CD4-positive, alpha-beta T cell treated with Interferon alpha-2 for 1 hour (primary cell): ENCODE measurements at regions not wholly inside any gene's neighbourhood (a gene's known extent, or its start where the extent isn't known, plus 50 kb on each side); places are given as distances from the start of the nearest gene placed in this dataset.
A peak's percentile ranks its signal among the peaks of the same experiment; 100 is the strongest.
"Not testable (repeated sequence)": the region's sequence is repeated elsewhere in the genome, so short reads cannot be mapped to it uniquely, and the experiment has no call there.

Experiments used
- DNase-seq, 2 donors: peaks; one replicate each; pipeline ENCODE4 v3.0.0-alpha.2; 2020 to 2022

DNA sequence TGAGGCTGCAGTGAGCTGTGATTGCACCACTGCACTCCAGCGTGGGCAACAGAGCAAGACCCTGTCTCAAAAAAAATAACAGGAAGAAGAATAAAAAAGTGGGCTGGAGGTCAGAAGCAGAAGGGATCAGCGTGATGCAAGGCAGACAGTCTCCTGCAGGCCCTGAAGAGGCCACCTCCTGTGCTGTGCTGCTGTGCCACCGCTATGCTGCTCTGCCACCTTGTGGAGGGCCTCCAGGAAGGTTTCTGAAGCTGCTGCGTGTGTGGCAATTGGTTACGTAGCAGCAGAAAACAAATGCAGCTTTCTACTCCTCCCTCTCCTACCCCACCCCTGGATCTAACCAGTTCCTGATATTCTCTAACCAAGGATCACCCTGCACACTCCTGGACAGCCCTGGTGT is 815.5 kb downstream of the KCNJ18 start:
- no peak for DNase-seq

DNA sequence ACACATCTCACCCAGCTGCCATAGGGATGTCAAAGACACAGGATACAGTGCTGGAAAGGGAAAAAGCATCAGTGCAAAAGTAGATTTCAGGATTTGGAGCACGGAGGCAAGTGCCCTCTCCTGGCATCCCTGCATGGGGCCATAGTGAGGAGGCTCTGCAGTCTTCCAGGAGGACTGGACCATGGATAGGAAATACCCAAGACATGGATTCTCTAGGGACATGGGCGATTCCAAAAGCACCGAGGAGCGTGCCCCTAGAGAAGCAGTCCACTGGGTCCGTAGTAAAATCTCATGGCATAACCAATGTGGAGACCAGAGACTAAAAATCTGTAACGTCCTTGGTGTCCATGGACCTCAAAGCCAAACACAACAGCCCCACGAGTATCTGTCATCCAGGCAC is 818.2 kb downstream of the KCNJ18 start:
- DNase-seq = no peak

DNA sequence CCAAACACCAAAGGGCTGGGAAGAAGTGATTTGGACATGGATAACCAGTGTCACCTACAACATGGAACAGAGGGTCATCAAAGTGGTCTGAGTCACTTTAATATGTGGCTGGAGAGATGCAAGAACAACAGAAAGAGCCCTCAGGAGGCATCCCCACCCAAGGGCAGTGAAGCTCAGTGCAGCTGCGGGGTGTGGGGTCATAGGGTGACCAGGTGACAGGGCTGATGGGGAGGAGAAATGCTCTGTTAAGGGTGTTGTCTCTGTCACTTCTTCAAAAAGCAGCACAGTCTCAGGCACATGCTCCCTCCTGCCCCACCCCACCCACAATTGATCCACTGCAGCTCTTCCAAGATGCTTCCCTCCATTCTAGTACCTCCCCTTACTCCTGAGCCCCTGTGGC is 819.1 kb downstream of the KCNJ18 start:
- no peak for DNase-seq

DNA sequence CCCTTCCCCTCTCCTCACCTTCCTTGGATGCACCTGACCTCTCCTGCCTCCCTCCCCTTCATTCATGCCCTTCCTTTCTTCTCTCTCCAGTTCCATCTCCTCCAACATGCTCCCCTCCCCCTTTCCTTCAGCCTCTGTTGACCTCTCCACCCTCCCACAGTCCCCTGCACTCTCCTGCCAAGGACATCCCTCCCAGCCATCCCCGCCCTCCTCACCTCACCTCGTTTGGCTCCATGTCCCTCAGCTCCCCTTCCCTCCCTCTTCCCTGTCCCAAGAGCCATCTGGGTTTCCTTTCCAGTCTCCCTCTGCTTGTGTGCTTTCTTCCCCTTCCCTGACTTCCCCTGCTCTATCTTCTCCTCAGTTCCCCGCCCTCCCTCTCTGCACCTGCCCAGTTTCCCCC is 819.7 kb downstream of the KCNJ18 start:
- DNase-seq = no peak

DNA sequence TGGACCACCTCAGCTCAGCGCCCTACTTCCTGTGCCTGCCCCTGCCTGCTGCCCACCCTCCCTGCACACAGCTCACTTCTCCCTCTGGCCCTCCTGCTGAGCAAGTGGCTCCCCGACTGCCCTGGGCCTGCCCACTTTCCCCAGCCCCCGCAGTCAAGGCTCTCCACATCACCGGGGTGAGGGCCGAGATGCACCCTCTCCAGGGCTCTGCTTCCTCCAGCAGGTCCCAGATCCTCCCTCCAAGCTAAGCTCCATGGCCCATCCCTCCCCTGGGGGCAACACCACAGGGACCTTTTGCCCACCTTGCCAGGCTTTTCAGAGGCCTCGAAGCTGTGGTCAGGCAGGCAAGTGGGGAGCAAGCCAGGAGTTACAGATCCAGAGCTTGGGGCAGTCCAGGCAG is 820.2 kb downstream of the KCNJ18 start:
- no peak for DNase-seq

DNA sequence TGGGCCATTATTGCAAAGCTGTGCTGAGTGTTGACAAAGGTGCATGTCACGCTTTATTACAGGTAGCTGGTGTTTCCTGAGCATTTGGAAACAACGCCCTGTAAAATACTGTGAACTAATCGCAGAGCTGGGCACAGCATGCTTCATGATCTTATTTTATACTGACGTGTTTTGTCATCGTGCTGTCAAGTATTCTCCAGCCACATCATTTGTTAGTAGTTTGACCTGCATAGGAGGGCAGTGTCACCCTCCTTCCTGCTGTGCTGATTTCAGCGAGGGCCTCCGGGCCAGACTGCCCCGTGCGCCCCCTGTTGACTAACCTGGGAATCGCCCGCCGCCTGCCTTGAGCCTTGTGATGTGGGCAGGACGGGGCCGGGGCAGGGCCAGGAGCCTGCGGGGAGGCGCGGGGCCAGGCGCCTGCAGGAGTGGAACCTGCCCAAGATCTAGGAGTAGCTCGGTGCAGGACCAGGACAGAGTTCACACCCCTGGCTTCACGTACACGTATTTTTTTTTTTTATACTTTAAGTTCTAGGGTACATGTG is 820.7 kb downstream of the KCNJ18 start:
- DNase-seq = no peak

DNA sequence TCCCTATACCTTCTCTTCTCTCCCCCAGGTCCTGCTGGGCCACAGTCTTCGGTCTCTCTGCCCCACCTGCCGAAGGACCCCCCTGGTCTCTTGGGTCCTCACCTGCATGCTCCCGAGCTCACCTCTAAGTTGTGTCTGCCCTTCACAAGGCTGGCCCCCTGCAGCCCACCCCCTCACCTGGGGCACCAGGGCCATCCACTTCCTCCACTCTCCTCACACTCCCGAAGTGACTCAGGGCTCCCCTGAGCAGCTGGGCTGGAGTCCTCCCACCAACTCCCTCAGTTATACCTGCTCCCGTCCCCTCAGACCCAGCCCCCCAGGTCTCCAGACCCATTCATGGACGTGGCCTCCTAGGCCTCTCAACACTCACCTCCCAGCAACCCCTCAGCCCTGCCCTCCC is 822.0 kb downstream of the KCNJ18 start:
- DNase-seq = no peak

DNA sequence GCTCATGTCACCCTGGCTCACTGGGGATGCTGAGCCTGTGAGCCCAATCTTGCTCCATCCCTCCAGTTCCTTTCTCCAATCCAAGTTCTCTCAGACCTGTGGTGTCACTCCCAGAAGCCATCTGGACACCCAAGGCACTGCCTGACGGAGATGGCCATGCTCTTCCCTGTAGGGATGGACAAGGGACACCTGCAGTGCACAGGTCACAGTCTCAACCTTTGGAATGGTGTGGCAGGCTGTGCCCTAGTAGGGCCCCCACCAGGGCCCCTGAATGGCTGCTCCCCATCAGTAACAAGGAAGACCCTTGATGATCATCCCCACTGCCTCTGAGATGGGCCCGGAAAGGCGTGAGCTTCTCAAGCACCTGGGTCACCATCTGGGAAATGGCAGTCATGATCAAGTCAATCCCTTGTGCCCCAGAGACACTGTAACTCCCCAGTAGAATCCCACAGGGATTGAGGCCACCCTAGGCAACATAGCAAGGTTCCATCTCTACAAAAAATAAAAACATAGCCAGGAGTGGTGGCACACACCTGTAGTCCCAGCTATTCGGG is 822.5 kb downstream of the KCNJ18 start:
- no peak for DNase-seq

DNA sequence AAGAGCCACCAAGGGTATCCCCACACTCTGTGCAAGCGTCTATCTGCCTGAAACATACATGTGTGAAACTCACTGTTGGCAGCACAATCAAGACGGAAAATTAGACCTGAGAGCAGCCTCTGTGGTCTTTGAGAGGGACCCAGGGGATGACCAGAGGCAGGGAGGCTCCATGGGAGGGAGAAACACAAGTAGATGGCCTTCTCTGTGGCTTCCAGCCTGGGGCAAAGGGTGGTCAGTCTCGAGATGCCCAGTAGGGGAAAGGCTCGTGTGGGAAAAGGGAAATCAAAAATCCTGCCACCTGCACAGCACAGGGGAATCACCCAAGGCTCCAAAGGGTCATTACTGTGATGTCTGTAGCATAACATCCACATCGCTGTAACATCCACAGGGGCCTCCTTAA is 823.3 kb downstream of the KCNJ18 start:
- DNase-seq = no peak

DNA sequence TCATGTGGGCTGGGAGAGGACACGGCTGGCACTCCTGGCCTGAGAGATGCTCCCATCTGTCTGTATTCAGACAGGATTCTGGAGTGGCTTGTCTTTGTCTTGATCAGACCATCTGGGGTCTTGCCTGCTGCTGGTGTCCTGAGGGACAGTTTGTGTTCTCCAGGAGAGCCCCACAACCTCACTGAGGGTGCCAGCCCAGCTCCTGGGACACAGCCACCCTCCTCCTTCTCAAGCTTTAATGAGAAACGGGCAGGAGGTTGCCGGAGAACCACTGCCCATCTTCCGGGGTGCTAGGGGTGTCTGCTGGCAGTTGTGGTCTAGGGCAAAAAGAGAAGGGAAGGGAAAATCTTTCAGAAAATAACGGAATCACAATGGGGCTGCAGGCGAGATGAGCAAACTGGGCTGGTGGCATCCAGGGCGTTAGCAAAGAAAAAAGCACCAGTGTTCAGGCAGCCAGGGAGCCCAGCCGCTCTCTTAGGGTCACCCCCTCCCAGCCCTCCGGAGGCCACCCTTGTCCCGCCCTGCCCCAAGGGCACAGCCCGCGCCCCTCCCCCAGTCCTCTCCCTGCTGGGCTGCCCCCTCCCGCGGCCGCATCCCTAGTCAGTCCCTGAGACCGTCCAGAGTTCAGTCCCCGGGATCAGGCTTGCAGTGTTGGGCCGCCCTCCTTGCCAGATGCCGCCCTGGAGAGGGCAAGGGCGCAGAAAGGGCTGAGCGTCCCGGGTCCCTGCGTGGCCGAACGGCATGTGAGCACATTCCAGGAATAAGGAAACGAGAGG is 824.7 kb downstream of the KCNJ18 start:
- no peak for DNase-seq

DNA sequence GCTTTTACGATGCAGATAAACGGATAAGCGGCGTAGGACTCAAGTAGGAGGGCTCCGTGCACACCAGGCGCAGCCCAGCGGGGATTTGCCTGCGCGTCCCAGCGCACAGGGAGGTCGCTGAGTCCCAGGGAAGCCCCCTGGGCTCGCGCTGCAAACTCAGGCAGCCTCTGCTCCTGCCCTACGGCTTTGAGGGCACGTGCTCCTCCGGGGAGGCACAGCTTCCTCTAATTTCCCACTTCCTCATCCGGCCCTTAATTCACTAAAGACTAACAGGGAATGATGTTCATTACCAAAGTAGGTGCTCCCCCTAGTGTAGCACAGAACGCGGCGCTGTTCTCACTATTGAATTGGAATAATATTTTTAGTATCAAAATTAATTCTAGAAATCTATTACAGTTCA is 825.4 kb downstream of the KCNJ18 start:
- no peak for DNase-seq

DNA sequence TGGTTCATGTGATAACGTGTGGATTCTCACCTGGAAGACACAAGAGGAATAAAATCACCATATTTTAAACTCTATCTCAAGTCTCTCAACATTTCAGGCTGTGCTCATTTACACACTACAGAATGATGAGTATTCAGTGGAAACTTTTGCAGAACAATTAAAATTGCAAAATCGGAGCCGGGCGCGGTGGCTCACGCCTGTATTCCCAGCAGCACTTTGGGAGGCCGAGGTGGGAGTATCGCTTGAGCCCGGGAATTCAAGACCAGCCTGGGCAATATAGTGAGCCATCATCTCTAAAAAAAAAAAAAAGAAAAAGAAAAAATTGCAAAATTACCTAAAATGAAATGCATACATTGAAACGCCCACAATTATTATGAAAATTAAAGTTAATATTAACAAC is 825.9 kb downstream of the KCNJ18 start:
- DNase-seq = no peak

DNA sequence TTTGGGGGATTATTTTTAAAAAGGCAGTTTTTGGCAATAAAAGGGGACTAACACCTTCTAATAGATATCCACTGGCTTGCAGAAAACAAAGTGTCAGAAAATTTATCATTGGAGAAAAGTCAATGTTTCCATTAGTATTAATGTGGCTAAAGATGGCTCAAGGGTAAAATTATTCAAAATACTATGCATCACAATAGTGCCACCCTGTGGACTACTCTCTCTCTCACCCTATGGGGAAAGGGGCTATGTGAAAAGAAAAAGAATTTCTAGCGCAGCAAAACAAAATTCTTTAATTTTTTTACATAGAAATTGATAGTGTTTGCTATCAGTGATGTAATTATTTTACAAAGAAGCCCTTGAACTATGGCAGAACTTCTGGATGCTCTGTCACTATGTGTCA is 856.5 kb downstream of the KCNJ18 start:
- peak in 1 of 2 donors; percentile 0 for DNase-seq

DNA sequence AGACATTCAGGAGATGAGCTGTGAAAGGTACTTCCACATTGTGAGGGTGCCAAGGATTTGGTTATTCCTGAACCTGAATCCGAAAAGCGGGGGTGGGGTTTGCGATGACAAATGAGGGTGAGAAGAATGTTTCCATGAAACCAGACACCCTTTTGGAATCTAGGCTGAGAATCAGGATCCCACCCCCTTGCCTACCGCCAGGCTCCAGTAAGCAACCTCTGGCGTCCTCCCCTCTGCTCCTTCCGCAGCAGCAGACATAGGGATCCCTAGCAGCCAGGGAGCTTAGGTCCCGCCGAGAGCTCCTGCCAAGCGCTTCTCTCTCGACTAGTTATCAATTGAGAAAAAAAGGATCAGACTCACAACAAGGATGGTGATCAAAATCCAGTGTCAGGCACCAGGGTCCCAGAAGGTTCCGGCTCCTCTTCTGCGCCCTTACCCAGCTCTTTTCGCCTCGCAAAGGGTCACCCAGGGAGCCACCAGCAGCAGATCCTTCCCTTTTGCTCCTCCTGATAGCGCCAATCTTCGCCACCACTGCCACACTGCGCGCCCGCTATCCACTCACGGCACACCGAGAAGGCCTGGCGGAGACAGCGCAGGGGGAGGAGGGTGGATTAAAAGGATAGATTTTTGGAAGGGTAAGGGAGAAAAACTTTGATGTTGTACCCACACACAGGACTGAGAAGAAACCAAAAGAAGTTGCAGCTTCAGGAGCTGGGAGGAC is 859.5 kb downstream of the KCNJ18 start:
- DNase-seq = not testable (repeated sequence)

DNA sequence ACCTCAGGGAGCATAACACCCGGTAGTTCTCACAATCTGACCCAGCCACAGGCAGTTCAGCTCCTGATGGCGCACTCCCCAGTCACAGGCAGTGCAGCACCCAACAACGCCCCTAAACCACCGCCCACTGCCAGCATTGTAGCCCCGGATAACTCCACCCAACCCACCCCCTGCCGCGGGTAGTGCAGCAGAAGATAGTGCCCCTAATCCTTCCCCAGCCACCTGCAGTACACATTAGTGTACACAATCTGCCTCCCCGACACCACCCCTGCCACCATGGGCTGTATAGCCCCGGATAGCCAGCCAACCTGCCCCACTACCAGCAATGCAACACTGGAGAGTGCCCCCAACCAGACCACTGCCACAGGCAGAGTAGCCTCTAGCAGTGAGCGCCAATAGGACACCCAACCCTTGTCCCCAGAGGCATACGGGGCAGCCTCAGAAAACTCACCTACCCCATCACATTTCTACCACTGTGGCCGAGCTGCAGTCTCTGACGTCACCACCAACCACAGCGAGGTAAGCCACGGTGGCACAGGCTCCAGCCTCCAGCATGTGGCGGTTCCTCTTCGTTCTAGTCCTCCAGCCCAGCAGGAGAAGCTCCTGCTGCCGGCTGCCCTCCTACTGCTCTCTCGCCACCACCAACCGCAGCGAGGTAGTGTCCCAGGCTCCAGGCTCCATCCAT is 877.3 kb downstream of the KCNJ18 start:
- DNase-seq = no peak

DNA sequence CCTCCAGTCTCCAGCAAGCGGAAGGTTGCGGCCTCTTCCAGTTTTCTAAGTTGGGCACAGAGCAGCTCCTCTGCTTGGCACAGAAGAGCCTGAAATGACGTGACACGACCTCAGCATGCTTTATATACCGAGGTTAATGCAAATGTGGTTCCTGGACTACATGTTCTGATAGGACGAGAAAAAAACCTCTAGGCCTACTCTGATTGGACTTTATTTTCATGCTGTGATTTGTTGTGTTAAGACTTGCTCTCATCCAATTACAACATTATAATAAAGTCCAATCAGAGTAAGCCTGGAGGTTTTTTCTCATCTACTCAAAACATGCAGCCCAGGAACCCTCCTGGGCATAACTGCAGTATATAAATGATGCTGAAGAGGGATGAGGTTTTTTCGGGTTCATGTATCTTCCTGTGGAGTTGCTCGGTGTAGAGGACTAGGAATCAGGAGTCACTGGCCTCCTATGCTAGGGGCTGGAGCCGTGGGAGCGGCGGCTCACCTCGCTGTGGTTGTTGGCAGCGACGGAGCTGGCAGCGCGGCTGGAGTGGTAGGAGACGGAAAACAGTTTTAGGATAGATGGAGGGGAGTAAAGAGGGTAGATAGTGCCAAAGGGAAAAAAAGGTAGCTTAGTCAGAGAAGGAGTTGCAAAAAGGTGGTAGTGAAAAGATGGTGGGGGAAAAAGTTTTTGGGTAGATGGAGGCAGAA is 878.0 kb downstream of the KCNJ18 start:
- DNase-seq = no peak

DNA sequence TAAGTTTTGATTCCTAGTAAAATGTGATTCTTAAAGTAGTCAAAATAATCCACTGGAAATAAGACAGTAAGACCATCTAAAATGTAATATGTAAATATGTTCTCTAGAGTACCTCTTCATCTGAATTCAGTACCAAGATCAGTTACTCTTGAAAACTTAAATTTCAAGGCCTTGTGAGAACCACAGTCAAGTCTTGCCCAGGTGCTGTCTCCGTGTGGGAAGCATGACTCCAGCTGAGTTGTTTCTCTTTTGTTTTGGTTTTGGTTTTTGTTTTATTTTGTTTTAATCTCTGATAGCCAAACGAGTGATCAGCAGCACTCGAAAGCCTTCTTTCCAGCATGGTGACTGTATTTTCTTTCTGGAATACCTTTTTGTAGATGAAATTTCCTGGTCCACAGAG is 907.0 kb downstream of the KCNJ18 start:
- no peak for DNase-seq

DNA sequence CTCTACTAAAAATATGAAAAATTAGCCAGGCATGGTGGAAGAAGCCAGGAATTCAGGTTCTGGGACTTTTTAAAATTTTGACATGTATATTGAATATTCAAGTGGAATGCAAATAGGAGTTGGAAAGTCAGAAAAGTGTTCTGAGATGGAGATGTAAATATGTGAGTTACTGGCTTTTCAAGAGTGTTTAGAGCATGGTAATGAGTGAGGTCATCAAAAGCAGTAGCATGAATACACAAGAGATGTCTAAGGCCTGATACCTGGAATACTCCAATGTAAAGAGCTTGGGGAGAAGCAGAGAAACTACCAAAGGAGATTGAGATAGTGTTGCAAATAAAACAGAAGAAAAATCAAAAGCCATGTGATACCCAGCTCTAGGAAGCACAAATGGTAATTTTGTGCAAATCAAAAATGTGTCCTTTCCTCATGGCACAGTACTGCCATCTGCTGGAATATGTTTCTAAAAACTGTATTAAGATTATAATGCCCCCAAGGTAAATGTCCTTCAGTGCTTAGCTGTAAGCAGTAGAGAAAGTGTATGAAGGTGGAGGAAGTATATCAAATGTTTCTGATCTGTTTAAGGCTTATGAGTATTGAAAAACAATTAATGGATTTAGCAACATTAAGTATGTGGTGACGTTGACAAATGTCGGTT is 908.4 kb downstream of the KCNJ18 start:
- DNase-seq = no peak
